ENCODE measurements at regions not wholly inside any gene's neighbourhood (a gene's known extent, or its start where the extent isn't known, plus 50 kb on each side); places are given as distances from the start of the nearest gene placed in this dataset.

GRCh38 chr18:11437046-11437445 lies 172.3 kb upstream of the SLC35G4 start:
- TF ChIP-seq CTCF (IDR thresholded peaks at IDR 0.05) (no peak), EP300 (IDR thresholded peaks at IDR 0.05) (no peak)

Measured in ovary (tissue), 3 donors.